SK-N-SH treated with all-trans-retinoic acid at 6 μM for 48 hours (cell line): ENCODE measurements at regions not wholly inside any gene's neighbourhood (a gene's known extent, or its start where the extent isn't known, plus 50 kb on each side); places are given as distances from the start of the nearest gene placed in this dataset.

ENCODE experiments used
- ATAC-seq: fragments of 200-7000 bp; cut with Tn5 transposase; 3 replicates; pipeline ENCODE4 v1.9.1; 2020; ENCODE audit warnings: mild to moderate bottlenecking, moderate library complexity
- ARNTL ChIP-seq: fragments of 450-650 bp; formaldehyde crosslinking; IDR thresholded peaks from 2 replicates; pipeline ENCODE4 v1.5.0; 2020; ENCODE audit warnings: low read depth, mild to moderate bottlenecking, moderate library complexity, borderline replicate concordance
- BACH2 ChIP-seq: fragments of 250-450 bp; sonication (Bioruptor Pico); IDR thresholded peaks from 2 replicates; pipeline ENCODE4 v1.9.0; 2021; ENCODE audit warnings: mild to moderate bottlenecking, borderline replicate concordance
- CREB5 ChIP-seq: fragments of 250-450 bp; sonication (Bioruptor Pico); IDR thresholded peaks from 2 replicates; pipeline ENCODE4 v1.5.1; 2020; ENCODE audit warnings: low read depth, mild to moderate bottlenecking, moderate library complexity
- CSDC2 ChIP-seq: fragments of 250-450 bp; sonication (Bioruptor Pico); IDR thresholded peaks from 2 replicates; pipeline ENCODE4 v1.5.0; 2020; ENCODE audit warnings: mild to moderate bottlenecking, moderate library complexity
- CSRNP3 ChIP-seq: fragments of 250-450 bp; sonication (Bioruptor Pico); IDR thresholded peaks from 2 replicates; pipeline ENCODE4 v1.5.1; 2021; ENCODE audit warnings: mild to moderate bottlenecking, moderate library complexity
- ESRRG ChIP-seq: fragments of 250-450 bp; sonication (Bioruptor Pico); IDR thresholded peaks from 2 replicates; pipeline ENCODE4 v1.6.1; 2021; ENCODE audit warnings: mild to moderate bottlenecking
- ISL1 ChIP-seq: fragments of 250-450 bp; sonication (Bioruptor Pico); IDR thresholded peaks from 2 replicates; pipeline ENCODE4 v2.1.2; 2022; ENCODE audit warnings: mild to moderate bottlenecking, moderate library complexity
- PATZ1 ChIP-seq: fragments of 250-450 bp; sonication (Bioruptor Pico); IDR thresholded peaks from 2 replicates; pipeline ENCODE4 v1.8.0; 2020; ENCODE audit warnings: mild to moderate bottlenecking, moderate library complexity, borderline replicate concordance
- POU6F1 ChIP-seq: fragments of 250-450 bp; sonication (Bioruptor Pico); IDR thresholded peaks from 2 replicates; pipeline ENCODE4 v1.8.0; 2021; ENCODE audit warnings: low read depth, mild to moderate bottlenecking, moderate library complexity, borderline replicate concordance
- PPARA ChIP-seq: fragments of 250-450 bp; sonication (Bioruptor Pico); IDR thresholded peaks from 2 replicates; pipeline ENCODE4 v1.5.0; 2020; ENCODE audit warnings: mild to moderate bottlenecking, borderline replicate concordance
- RARB ChIP-seq: fragments of 250-450 bp; sonication (Bioruptor Pico); IDR thresholded peaks from 2 replicates; pipeline ENCODE4 v1.8.0; 2021; ENCODE audit warnings: mild to moderate bottlenecking, moderate library complexity
- SNAI2 ChIP-seq: fragments of 250-450 bp; sonication (Bioruptor Pico); IDR thresholded peaks from 2 replicates; pipeline ENCODE4 v1.5.0; 2020; ENCODE audit warnings: mild to moderate bottlenecking, moderate library complexity
- TOX ChIP-seq: fragments of 250-450 bp; sonication (Bioruptor Pico); IDR thresholded peaks from 2 replicates; pipeline ENCODE4 v1.8.0; 2021; ENCODE audit warnings: mild to moderate bottlenecking, moderate library complexity, borderline replicate concordance
- TSHZ2 ChIP-seq: fragments of 250-450 bp; sonication (Bioruptor Pico); IDR thresholded peaks from 2 replicates; pipeline ENCODE4 v1.5.0; 2020; ENCODE audit warnings: mild to moderate bottlenecking, moderate library complexity
- ZC3H10 ChIP-seq: fragments of 250-450 bp; sonication (Bioruptor Pico); IDR thresholded peaks from 2 replicates; pipeline ENCODE4 v1.5.1; 2021; ENCODE audit warnings: mild to moderate bottlenecking, moderate library complexity
- ZFP3 ChIP-seq: fragments of 250-450 bp; sonication (Bioruptor Pico); IDR thresholded peaks from 2 replicates; pipeline ENCODE4 v1.5.0; 2020; ENCODE audit warnings: mild to moderate bottlenecking, moderate library complexity
- ZFP30 ChIP-seq: fragments of 450-650 bp; formaldehyde crosslinking; IDR thresholded peaks from 2 replicates; pipeline ENCODE4 v1.5.0; 2022; ENCODE audit warnings: mild to moderate bottlenecking, moderate library complexity
- ZNF565 ChIP-seq: fragments of 450-650 bp; formaldehyde crosslinking; conservative IDR thresholded peaks from 2 replicates; pipeline ENCODE4 v1.5.0; 2020; ENCODE audit warnings: low read depth, mild to moderate bottlenecking, moderate library complexity
- ZNF70 ChIP-seq: fragments of 450-650 bp; formaldehyde crosslinking; IDR thresholded peaks from 2 replicates; pipeline ENCODE4 v1.5.0; 2020; ENCODE audit warnings: mild to moderate bottlenecking, moderate library complexity
- ZNF8 ChIP-seq: fragments of 450-650 bp; formaldehyde crosslinking; IDR thresholded peaks from 2 replicates; pipeline ENCODE4 v1.5.0; 2020; ENCODE audit warnings: mild to moderate bottlenecking, moderate library complexity

- no peak for TF ChIP-seq TOX
- ATAC-seq = peak; percentile 78
Observed at GRCh38 chr1:200233393-200233792, 176.4 kb downstream of the ZNF281 start.

GRCh38 chr1:200231787-200232231 lies 178.0 kb downstream of the ZNF281 start:
- ATAC-seq = no peak
- no peak for TF ChIP-seq CSRNP3 (CRISPR knock-in tag)
- TF ChIP-seq TSHZ2 = no peak
- no peak for TF ChIP-seq ZFP30

- TF ChIP-seq ISL1 = no peak
- no peak for TF ChIP-seq CSDC2 (CRISPR knock-in tag)
- TF ChIP-seq ZNF565 (CRISPR knock-in tag) = no peak
- no peak for TF ChIP-seq ARNTL (CRISPR knock-in tag)
- TF ChIP-seq PPARA (CRISPR knock-in tag) = no peak
- TF ChIP-seq ZNF8 (CRISPR knock-in tag) = no peak
- TF ChIP-seq SNAI2 (CRISPR knock-in tag) = no peak
- TF ChIP-seq CSRNP3 (CRISPR knock-in tag) = no peak
- no peak for TF ChIP-seq BACH2 (CRISPR knock-in tag)
- no peak for TF ChIP-seq ZFP3 (CRISPR knock-in tag)
- TF ChIP-seq POU6F1 (CRISPR knock-in tag) = no peak
- TF ChIP-seq ZNF70 (CRISPR knock-in tag) = no peak
- no peak for TF ChIP-seq RARB (CRISPR knock-in tag)
- TF ChIP-seq TOX = no peak
- no peak for TF ChIP-seq CREB5 (CRISPR knock-in tag)
- TF ChIP-seq, all 23 proteins: peak for 0
- ATAC-seq = no peak
Observed at GRCh38 chr1:200230671-200231070, 179.2 kb downstream of the ZNF281 start.

- TF ChIP-seq ESRRG (CRISPR knock-in tag) (no peak), ZNF70 (CRISPR knock-in tag) (no peak), RARB (CRISPR knock-in tag) (no peak), CSDC2 (CRISPR knock-in tag) (no peak), TOX (no peak), PATZ1 (CRISPR knock-in tag) (no peak), ARNTL (CRISPR knock-in tag) (no peak), ZC3H10 (CRISPR knock-in tag) (no peak), CSRNP3 (CRISPR knock-in tag) (no peak), ZNF8 (CRISPR knock-in tag) (no peak), ISL1 (no peak), POU6F1 (CRISPR knock-in tag) (no peak)
- ATAC-seq = no peak
Observed at GRCh38 chr1:200228486-200228885, 181.3 kb downstream of the ZNF281 start.
